HAP-1 (cell line): ENCODE measurements at regions not wholly inside any gene's neighbourhood (a gene's known extent, or its start where the extent isn't known, plus 50 kb on each side); places are given as distances from the start of the nearest gene placed in this dataset.

Source experiments
- DNase-seq, 2 experiments: peaks; one replicate each; pipeline ENCODE4 v3.0.0-alpha.2; 2016 to 2020; ENCODE audit warnings: low spot score in 2 of 2
- H3K27me3 ChIP-seq: fragments of 250-450 bp; sonication (Bioruptor Pico); 2 replicates; pipeline ENCODE4 v1.5.1; 2020; ENCODE audit warnings: low read depth, mild to moderate bottlenecking, moderate library complexity
- H3K36me3 ChIP-seq: fragments of 250-450 bp; sonication (Bioruptor Pico); replicated peaks from 2 replicates; pipeline ENCODE4 v1.5.1; 2020; ENCODE audit warnings: mild to moderate bottlenecking
- H3K4me1 ChIP-seq: fragments of 250-450 bp; sonication (Bioruptor Pico); 2 replicates; pipeline ENCODE4 v1.5.1; 2020; ENCODE audit warnings: mild to moderate bottlenecking
- H3K4me3 ChIP-seq: fragments of 250-450 bp; sonication (Bioruptor Pico); 2 replicates; pipeline ENCODE4 v1.5.1; 2020; ENCODE audit warnings: mild to moderate bottlenecking, moderate library complexity
- H3K9me3 ChIP-seq: fragments of 250-450 bp; sonication (Bioruptor Pico); 2 replicates; pipeline ENCODE4 v1.5.1; 2020; ENCODE audit warnings: mild to moderate bottlenecking, moderate library complexity
- in situ Hi-C: fragments of 300-500 bp; cut with MboI; formaldehyde crosslinking; loops from 3 replicates; pipeline ENCODE4 v1.14.3; 2020; ENCODE audit warnings: low sequenced_read_pairs, inconsistent platforms, mixed read lengths

DNA sequence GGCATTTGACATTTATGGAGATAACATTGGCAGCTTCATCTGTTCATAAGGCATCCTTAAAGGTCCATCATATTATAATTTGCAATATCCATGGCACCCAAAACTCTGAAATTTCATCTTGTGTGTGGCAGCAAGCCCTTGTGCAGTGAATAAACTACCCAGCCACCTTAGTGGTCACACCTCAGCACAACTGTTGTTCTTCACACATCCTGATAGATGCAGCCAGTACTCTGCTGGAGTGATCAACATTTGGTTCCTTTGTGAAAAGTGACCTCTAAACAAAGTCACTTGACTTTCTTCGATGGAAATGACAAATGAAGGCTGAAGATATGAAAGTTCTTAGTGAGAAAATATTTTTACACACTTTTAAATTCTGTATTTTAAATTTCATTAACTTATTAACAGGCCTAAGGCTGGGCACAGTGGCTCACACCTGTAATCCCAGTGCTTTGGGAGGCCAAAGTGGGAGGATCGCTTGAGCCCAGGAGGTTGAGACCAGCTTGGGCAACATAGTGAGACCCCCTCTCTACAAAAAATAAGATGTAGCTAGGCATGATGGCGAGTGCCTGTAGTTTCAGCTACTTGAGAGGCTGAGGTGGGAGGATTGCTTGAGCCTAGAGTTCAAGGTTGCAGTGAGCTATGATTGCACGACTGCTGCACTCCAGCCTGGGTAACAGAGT is 161.4 kb downstream of the SPRY1 start:
- no peaks in the 10 kb centered on the region for H3K36me3 ChIP-seq
- in situ Hi-C loops, result no loop called here

DNA sequence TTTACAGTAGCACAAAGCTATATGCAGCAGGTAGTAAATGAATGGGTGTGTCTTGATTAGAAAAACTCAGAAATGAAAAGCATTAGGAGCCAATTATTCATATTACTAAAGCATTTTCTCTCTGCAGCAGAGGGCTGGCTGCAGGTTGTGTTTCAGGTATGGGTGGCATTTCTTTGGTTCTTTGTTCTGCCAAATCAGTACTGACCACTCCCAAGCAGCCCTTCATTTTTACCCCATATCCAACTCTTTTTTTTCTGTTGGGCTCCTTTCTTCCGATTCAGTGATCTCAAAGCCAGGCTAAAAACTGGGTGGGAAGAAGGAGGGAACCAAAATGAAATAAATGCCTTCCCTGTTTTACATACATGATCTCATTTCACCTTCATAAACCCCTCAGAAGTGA is 162.3 kb downstream of the SPRY1 start:
- no peak overlapping the region for H3K4me3 ChIP-seq
- H3K36me3 ChIP-seq, result no peaks in the 10 kb centered on the region
- H3K4me1 ChIP-seq, result no peaks in the 10 kb centered on the region
- no peak for DNase-seq
- in situ Hi-C loops, result no loop called here
- no peaks in the 10 kb centered on the region; the same call in 1 of the 2 replicates for H3K27me3 ChIP-seq
- no peaks in the 10 kb centered on the region for H3K9me3 ChIP-seq

More for the DNA sequence above, 161.4 kb downstream of the SPRY1 start:
- no peak for DNase-seq
- Histone ChIP-seq H3K27me3 (no peaks in the 10 kb centered on the region; the same call in 1 of the 2 replicates), H3K9me3 (no peaks in the 10 kb centered on the region), H3K4me1 (no peaks in the 10 kb centered on the region), H3K4me3 (no peak overlapping the region)

DNA sequence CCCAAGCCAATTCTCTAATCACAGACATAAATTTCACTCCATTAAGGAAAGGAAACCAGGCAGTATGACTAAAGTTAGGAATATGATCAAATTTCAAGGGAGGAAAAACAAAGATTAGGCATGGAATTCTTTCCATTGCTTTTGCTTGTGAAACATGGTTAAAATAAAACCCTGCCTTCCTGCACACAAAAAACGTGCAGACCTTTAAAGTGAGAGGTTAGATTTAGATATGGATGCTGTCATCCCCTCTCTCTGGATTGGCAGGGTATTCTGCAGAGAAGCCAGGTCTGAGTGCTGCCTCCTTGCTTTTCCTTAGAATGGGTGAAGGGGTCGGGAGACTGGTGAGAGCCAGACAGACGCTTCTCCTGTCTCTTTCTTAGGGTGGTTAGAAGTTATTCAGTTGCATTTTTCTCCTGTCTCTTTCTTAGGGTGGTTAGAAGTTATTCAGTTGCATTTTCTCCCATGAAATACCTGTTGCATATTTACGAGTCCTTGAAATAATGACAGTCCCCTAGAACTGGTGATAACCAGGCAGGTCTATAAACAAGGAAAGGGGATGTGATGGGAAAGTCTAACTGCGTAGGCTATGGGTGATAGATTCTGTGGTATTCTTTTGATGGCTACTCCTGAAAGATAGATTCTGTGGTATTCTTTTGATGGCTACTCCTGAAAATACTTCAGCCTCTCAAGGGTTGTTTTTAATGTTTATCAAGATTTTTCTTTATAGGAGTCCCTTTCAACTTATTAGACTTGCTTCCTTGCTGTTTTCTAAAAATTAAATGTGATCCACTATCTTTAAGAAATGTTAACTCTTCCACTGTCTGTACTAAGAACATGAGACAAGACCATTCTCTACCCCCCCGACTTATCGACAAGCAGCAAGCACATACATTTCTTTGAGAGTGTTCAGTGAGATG is 163.6 kb downstream of the SPRY1 start:
- no peaks in the 10 kb centered on the region for H3K9me3 ChIP-seq
- no peaks in the 10 kb centered on the region; the same call in 1 of the 2 replicates for H3K27me3 ChIP-seq
- H3K36me3 ChIP-seq, result no peaks in the 10 kb centered on the region
- in situ Hi-C loops, result no loop called here
- H3K4me1 ChIP-seq, result no peaks in the 10 kb centered on the region
- DNase-seq, result no peak
- no peak overlapping the region for H3K4me3 ChIP-seq

DNA sequence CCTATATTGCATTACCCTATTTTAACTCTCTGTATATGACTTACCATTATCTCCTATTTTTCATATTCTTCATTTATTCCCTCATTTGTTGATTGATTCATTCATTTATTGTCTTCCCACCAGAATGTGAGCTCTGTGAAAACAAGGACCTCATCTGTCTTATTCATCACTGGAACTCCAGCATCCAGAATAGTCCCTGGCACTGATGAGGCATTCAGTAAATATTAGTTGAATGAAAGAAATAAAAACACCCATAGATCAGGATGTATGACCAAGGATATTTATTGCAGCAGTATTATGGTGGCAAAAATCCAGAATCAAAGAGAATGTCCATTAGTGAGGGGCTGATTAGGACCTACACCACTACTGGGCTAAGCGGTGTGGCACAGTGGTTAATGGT is 164.9 kb downstream of the SPRY1 start:
- no peaks in the 10 kb centered on the region for H3K36me3 ChIP-seq
- H3K27me3 ChIP-seq, result no peaks in the 10 kb centered on the region; the same call in 1 of the 2 replicates
- H3K4me1 ChIP-seq, result no peaks in the 10 kb centered on the region
- no peak for DNase-seq
- no peak overlapping the region for H3K4me3 ChIP-seq
- in situ Hi-C loops, result no loop called here
- no peaks in the 10 kb centered on the region for H3K9me3 ChIP-seq

DNA sequence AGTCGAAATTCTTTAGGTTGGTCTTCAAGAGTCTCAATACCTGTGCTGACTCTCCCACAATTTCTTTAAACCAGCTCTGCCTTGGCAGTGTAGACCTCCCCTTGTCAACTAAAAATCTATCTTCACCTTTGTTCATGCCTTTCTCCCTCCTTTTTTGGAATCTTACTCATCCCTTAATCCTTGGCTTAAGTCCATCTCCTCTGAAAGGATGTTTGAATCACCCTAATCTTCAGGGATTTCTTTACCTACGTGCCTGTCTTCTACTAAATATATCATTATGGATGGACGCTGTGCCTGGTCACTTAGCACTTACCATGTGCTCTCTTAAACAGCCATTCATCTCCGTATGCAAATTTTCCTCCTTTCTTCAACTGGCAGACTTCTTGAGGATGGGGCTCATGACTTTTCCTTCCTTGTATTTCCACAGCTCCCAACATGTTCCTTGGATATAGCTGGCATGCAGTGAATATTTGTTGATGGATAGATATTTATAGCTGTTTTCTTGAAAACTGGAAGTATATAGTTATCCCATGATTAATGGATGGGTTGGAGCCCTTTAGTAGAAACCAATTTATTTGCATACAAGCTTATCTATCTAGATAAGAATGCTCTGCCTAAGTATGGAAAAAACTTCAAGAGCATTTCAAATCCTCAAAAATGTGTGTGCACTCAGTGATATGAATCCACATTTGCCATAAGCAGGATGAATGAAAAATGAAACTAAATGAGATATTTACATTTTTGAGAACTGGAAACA is 166.6 kb downstream of the SPRY1 start:
- Histone ChIP-seq H3K36me3 (no peaks in the 10 kb centered on the region), H3K27me3 (no peaks in the 10 kb centered on the region; the same call in 1 of the 2 replicates), H3K9me3 (peaks cover 2% of the 10 kb centered on the region; the same call in 1 of the 2 replicates), H3K4me1 (no peaks in the 10 kb centered on the region), H3K4me3 (no peak overlapping the region)
- no peak for DNase-seq
- in situ Hi-C loops, result no loop called here

DNA sequence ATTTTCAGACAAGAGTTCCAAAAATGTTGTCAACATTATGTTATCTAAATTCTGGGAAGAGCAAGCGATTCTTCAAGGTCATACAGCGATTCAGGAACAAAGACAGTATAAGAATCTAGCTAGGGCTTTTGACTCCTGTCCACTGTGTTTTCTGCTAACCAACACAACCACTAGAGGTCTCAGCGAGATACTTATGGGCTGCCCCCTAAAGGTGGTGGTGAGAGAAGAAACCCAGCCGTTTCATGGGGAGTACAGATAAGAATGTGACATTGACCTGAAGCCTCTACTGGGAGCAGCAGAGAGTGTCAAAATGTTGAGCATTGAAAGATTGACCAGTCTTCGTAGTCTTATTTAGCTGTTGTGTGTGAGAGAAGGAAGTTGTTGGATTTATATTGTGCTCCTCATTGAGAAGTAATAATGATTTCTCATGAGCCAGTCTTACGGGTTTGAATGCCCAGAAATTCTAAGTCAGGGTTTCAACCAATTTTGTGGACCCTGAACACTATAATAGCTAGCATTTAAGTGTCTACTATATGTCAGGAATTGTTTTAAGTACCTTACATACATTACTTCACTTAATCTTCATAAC is 168.3 kb downstream of the SPRY1 start:
- Histone ChIP-seq H3K36me3 (no peaks in the 10 kb centered on the region), H3K9me3 (peaks cover 2% of the 10 kb centered on the region; the same call in 1 of the 2 replicates), H3K27me3 (no peaks in the 10 kb centered on the region; the same call in 1 of the 2 replicates), H3K4me1 (no peaks in the 10 kb centered on the region), H3K4me3 (no peak overlapping the region)
- in situ Hi-C loops, result no loop called here
- peak; percentile 78 to 84 for DNase-seq

DNA sequence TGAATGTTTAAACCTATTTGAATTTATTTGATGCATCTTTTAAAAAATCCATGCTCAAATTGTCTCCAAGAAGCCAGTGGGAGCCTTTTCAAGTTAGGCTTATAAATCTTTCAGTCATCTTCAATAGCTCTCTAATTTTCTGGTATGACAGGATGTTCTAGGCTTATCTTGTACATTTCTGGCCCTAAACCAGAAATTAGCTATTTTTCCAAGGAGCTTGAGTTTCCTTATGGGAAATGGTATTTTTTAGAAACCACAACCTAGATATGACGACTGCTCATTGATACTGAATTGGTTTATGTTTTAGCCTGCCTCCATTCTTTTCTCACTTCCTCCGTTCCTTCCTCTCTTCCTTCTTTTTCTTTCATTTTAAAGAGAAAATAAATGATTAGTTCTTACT is 172.3 kb downstream of the SPRY1 start:
- Histone ChIP-seq H3K4me3 (no peak overlapping the region), H3K4me1 (no peaks in the 10 kb centered on the region), H3K36me3 (no peaks in the 10 kb centered on the region), H3K27me3 (no peaks in the 10 kb centered on the region), H3K9me3 (peaks cover 2% of the 10 kb centered on the region; the same call in 1 of the 2 replicates)
- in situ Hi-C loops, result no loop called here
- no peak for DNase-seq

DNA sequence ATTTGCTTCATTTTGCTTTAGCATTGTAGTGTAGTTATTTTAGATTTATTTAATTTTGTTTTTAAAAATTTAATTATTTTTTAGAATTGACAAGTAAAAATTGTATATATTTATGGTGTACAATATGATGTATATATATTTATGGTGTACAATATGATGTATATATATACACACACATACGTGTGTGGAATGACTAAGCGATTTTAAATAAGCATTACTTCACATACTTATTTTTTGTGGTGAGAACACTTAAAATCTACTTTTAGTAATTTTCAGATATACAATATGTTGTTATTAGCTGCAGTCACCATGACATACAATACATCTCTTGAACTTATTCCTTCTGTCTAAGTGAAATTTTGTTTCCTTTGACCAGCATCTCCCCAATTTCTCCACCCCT is 172.9 kb downstream of the SPRY1 start:
- H3K36me3 ChIP-seq, result no peaks in the 10 kb centered on the region
- H3K4me3 ChIP-seq, result no peak overlapping the region
- no peaks in the 10 kb centered on the region for H3K4me1 ChIP-seq
- no peaks in the 10 kb centered on the region for H3K27me3 ChIP-seq
- DNase-seq, result no peak
- H3K9me3 ChIP-seq, result peaks cover 2% of the 10 kb centered on the region; the same call in 1 of the 2 replicates
- in situ Hi-C loops, result no loop called here

DNA sequence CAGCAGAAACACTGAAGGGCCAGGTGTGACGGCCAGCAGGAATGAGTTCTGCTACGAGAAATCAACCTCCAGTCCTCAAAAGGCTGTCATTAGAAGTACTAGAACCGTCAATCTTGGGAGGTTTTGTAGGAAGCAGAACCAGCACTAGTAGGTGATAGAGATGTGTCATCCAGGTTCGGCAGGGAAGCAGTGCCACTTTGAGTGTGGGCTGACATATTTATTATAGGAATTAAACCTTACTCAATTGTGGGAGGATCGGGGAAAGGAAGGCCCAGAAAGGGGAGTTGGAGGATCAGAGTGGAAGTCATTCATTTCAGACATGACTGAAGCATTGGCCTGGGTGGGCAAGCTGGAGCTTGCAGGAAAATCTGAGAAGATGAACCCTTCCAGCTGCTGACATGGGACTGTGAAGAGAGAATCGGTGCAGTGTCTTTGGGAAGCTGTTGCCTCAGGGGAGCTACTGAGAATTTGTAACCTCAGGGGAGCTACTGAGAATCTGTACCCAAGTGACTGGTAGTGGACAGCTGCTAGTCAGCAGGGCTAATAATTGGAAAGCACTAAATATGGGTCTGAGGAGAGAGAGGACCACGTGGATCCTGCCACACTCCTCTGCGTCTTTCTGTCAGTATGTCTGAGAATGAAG is 177.4 kb downstream of the SPRY1 start:
- H3K36me3 ChIP-seq, result no peaks in the 10 kb centered on the region
- in situ Hi-C loops, result no loop called here
- H3K4me3 ChIP-seq, result no peak overlapping the region
- no peak for DNase-seq
- H3K4me1 ChIP-seq, result peaks cover 8% of the 10 kb centered on the region
- H3K9me3 ChIP-seq, result no peaks in the 10 kb centered on the region
- no peaks in the 10 kb centered on the region for H3K27me3 ChIP-seq

DNA sequence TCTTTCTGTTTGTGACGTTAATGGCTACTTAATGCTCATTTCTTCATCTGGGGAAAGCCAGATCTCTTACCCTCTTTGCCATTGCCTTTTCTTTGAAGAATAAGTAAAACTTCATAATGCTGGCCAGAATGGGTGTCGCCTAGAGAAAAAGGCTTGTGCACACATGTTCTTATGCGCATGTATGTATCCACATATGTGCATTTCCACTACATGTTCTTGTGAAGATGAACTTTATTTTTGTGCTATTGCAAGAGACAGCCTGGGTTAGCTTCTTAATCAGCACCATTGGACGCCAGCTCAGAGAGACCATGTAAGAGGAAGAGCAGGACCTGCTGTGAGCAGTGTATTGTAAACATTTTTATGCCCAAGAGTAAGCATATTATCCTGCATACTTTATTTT is 178.7 kb downstream of the SPRY1 start:
- H3K9me3 ChIP-seq, result no peaks in the 10 kb centered on the region
- peaks cover 8% of the 10 kb centered on the region for H3K4me1 ChIP-seq
- DNase-seq, result no peak
- no peak overlapping the region for H3K4me3 ChIP-seq
- no peaks in the 10 kb centered on the region for H3K27me3 ChIP-seq
- in situ Hi-C loops, result no loop called here
- no peaks in the 10 kb centered on the region for H3K36me3 ChIP-seq

DNA sequence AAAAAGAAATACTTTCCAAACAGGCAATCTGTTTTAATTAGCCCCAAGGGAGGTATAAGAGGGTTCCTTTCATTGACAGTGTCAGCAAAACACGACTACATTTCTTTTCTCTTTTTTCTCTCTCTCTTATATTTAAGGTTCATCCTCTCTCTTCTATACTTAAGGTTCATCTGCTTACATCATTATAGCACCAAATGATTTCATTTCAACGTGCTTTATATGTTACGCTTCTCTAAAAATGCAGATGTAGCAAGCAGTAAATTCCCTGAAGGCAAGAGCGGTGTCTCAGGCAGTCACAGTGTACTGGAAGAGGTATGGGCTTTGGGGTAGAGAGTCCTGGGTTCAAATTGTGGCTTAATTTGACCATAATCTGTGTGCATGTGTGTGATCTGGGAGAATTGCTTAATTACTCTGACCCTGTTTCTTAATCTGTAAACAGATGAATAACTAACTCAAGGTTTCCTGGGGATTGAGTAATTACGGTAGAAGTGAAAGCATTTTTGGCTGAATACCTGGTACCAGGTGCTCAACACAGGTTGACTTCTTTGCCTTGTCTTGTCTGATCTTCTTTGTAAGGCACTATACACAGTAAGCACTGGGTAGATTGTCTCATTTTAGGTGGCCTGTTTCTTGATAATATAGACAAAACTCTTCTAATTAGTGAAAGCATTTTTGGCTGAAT is 180.8 kb downstream of the SPRY1 start:
- Histone ChIP-seq H3K36me3 (no peaks in the 10 kb centered on the region), H3K4me1 (peaks cover 8% of the 10 kb centered on the region), H3K9me3 (no peaks in the 10 kb centered on the region), H3K27me3 (no peaks in the 10 kb centered on the region), H3K4me3 (no peak overlapping the region)
- in situ Hi-C loops, result no loop called here
- no peak for DNase-seq

DNA sequence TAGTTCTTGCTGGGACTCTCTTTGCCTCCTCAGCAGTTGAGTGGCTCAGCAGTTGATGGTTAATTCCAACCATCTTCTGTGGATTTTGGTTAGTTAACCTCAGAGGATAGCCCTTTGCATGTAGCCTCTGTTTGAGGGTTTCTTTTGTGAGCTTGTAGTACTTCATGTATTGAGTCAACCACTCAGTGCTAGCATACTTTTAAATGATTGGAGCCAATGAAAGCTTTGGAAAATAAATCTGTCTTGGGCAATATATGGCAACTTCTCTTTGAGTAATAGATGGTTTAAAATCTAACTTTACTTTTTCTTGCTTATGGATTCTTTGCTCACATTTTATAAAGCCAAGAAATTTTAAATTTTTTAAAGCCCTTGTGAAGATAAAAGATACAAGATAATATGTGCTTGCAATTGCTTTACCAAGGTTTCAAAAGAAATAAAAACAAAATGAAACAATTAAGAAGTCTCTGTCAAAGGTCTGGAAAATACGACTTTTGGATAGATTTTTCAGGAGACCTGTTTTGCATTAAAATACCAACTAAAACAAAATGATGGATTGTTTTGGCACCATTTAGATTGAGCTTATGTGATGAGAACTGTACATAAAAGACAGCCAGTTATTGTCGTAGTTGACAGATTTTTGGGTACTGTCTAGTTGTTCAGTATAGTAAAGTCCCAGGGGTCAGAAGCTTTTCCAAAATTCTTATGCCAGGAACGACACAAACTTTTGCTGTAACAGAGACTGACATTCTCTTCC is 181.9 kb downstream of the SPRY1 start:
- peaks cover 8% of the 10 kb centered on the region for H3K4me1 ChIP-seq
- no peak for DNase-seq
- in situ Hi-C loops, result no loop called here
- H3K4me3 ChIP-seq, result no peak overlapping the region
- no peaks in the 10 kb centered on the region for H3K9me3 ChIP-seq
- no peaks in the 10 kb centered on the region for H3K36me3 ChIP-seq
- no peaks in the 10 kb centered on the region for H3K27me3 ChIP-seq
